Osteoblast (primary cell): ENCODE measurements at regions not wholly inside any gene's neighbourhood (a gene's known extent, or its start where the extent isn't known, plus 50 kb on each side); places are given as distances from the start of the nearest gene placed in this dataset.

Experiments used
- DNase-seq: peaks from one replicate; pipeline ENCODE4 v3.0.0; 2011; ENCODE audit warnings: low spot score, mixed read lengths; ENCODE audit not compliant: insufficient read length; ENCODE audit errors: missing footprints
- H2AFZ ChIP-seq: 2 replicates; pipeline ENCODE4 v1.6.0; 2011; ENCODE audit warnings: mild to moderate bottlenecking, low read length
- H3K27ac ChIP-seq: 2 replicates; pipeline ENCODE4 v1.5.1; 2011; ENCODE audit warnings: mild to moderate bottlenecking, low read depth, low read length, moderate library complexity
- H3K27me3 ChIP-seq: 2 replicates; pipeline ENCODE4 v1.6.0; 2012; ENCODE audit warnings: mild to moderate bottlenecking, control low read depth, inconsistent platforms, low read length, moderate library complexity; ENCODE audit not compliant: insufficient read depth
- H3K36me3 ChIP-seq: 2 replicates; pipeline ENCODE4 v1.5.1; 2011; ENCODE audit warnings: mild to moderate bottlenecking, low read length, control low read depth, moderate library complexity; ENCODE audit not compliant: insufficient read depth
- H3K4me1 ChIP-seq: 2 replicates; pipeline ENCODE4 v1.5.1; 2011; ENCODE audit warnings: mild to moderate bottlenecking, low read length, control low read depth, moderate library complexity; ENCODE audit not compliant: insufficient read depth
- H3K4me2 ChIP-seq: 2 replicates; pipeline ENCODE4 v1.6.0; 2011; ENCODE audit warnings: mild to moderate bottlenecking, low read length; ENCODE audit not compliant: insufficient read depth
- H3K4me3 ChIP-seq: fragments of 200-600 bp; sonication (generic); 3 replicates; pipeline ENCODE4 v1.5.1; 2012; ENCODE audit warnings: mild to moderate bottlenecking, low read length, inconsistent platforms; ENCODE audit not compliant: insufficient read depth
- H3K79me2 ChIP-seq: 2 replicates; pipeline ENCODE4 v1.6.0; 2012; ENCODE audit warnings: mild to moderate bottlenecking, low read length, control low read depth, inconsistent platforms; ENCODE audit not compliant: insufficient read depth
- H3K9me3 ChIP-seq: 2 replicates; pipeline ENCODE4 v1.5.1; 2011; ENCODE audit warnings: low read depth, low read length, control low read depth
- H4K20me1 ChIP-seq: 2 replicates; pipeline ENCODE4 v1.6.0; 2012; ENCODE audit warnings: mild to moderate bottlenecking, low read length, control low read depth; ENCODE audit not compliant: insufficient read depth
- CTCF ChIP-seq: IDR thresholded peaks from 2 replicates; pipeline ENCODE4 v1.5.1; 2011; ENCODE audit warnings: mild to moderate bottlenecking, low read depth, low read length, moderate library complexity; ENCODE audit errors: extremely low read depth

- no peak for DNase-seq
- no peak overlapping the region for H3K27ac ChIP-seq
- no peak overlapping the region for H3K4me2 ChIP-seq
- H4K20me1 ChIP-seq, result no peaks in the 10 kb centered on the region
- H3K9me3 ChIP-seq, result no peaks in the 10 kb centered on the region
- no peaks in the 10 kb centered on the region for H3K27me3 ChIP-seq
- no peaks in the 10 kb centered on the region for H3K36me3 ChIP-seq
- TF ChIP-seq CTCF, result no peak
- no peaks in the 10 kb centered on the region for H3K4me1 ChIP-seq
- H2AFZ ChIP-seq, result no peak overlapping the region
- H3K4me3 ChIP-seq, result no peak overlapping the region
- H3K79me2 ChIP-seq, result no peaks in the 10 kb centered on the region
Observed at GRCh38 chr4:45358573-45359506, 632.5 kb upstream of the GNPDA2 start.

- Histone ChIP-seq H2AFZ (no peak overlapping the region), H3K36me3 (no peaks in the 10 kb centered on the region), H3K4me1 (no peaks in the 10 kb centered on the region), H3K9me3 (no peaks in the 10 kb centered on the region), H3K27me3 (no peaks in the 10 kb centered on the region), H4K20me1 (no peaks in the 10 kb centered on the region), H3K27ac (no peak overlapping the region), H3K4me3 (no peak overlapping the region), H3K4me2 (no peak overlapping the region), H3K79me2 (no peaks in the 10 kb centered on the region)
- no peak for TF ChIP-seq CTCF
- DNase-seq, result no peak
Observed at GRCh38 chr4:45353161-45353560, 626.8 kb upstream of the GNPDA2 start.

- H3K79me2 ChIP-seq, result no peaks in the 10 kb centered on the region
- no peaks in the 10 kb centered on the region for H3K9me3 ChIP-seq
- no peak overlapping the region for H3K27ac ChIP-seq
- H3K4me1 ChIP-seq, result no peaks in the 10 kb centered on the region
- no peaks in the 10 kb centered on the region for H3K36me3 ChIP-seq
- H3K4me2 ChIP-seq, result no peak overlapping the region
- no peak for TF ChIP-seq CTCF
- no peak overlapping the region for H3K4me3 ChIP-seq
- peak overlapping the region; percentile 20 for H2AFZ ChIP-seq
- no peaks in the 10 kb centered on the region for H3K27me3 ChIP-seq
- DNase-seq, result no peak
- no peaks in the 10 kb centered on the region for H4K20me1 ChIP-seq
Observed at GRCh38 chr4:45350438-45350837, 624.1 kb upstream of the GNPDA2 start.

- no peak for DNase-seq
- Histone ChIP-seq H3K27me3 (no peaks in the 10 kb centered on the region), H4K20me1 (no peaks in the 10 kb centered on the region), H3K4me1 (no peaks in the 10 kb centered on the region), H3K4me2 (no peak overlapping the region), H3K9me3 (no peaks in the 10 kb centered on the region), H3K27ac (no peak overlapping the region), H3K4me3 (no peak overlapping the region), H2AFZ (no peak overlapping the region), H3K36me3 (no peaks in the 10 kb centered on the region), H3K79me2 (no peaks in the 10 kb centered on the region)
- TF ChIP-seq CTCF, result no peak
Observed at GRCh38 chr4:45349859-45350258, 623.5 kb upstream of the GNPDA2 start.
